ENCODE measurements at regions not wholly inside any gene's neighbourhood (a gene's known extent, or its start where the extent isn't known, plus 50 kb on each side); places are given as distances from the start of the nearest gene placed in this dataset.

GRCh38 chr18:3367491-3368091 is 82.4 kb upstream of the TGIF1 start:
- Mint-ChIP-seq H3K27ac (no peak overlapping the region), H3K9me3 (ENCODE audit: insufficient read depth) (no peaks in the 10 kb centered on the region), H3K27me3 (ENCODE audit: low read depth) (peaks cover 3% of the 10 kb centered on the region), H3K4me1 (ENCODE audit: low read depth) (no peaks in the 10 kb centered on the region), H3K4me3 (no peak overlapping the region), H3K36me3 (ENCODE audit: low read depth) (no peaks in the 10 kb centered on the region)
- ATAC-seq (no peak), DNase-seq (no peak)
- CTCF ChIA-PET: no interaction called here
- POLR2A ChIA-PET: no interaction called here

DNA sequence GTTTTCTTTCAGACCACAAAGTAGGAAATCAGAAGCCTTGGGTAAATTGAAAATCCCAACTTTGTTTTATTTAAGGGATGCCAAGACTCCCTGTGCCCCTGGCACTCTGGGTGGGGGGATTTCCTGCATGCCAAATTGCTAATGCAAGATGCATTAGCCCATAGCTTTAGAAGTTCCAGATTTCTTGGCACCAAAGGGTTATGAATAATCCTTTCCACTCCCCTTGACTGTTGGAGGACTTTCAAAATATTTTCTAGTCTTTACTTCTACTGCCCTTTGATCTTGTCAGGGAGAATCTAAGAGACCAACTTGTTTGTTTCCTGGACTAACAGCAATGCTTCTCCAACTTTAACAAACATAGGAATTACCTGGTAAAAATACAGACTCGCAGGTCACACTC is 81.8 kb upstream of the TGIF1 start:
- Mint-ChIP-seq H3K4me1 (ENCODE audit: low read depth) (no peaks in the 10 kb centered on the region), H3K27me3 (ENCODE audit: low read depth) (peaks cover 3% of the 10 kb centered on the region), H3K36me3 (ENCODE audit: low read depth) (no peaks in the 10 kb centered on the region), H3K9me3 (ENCODE audit: insufficient read depth) (no peaks in the 10 kb centered on the region), H3K27ac (no peak overlapping the region), H3K4me3 (no peak overlapping the region)
- no peak for ATAC-seq
- DNase-seq: no peak
- CTCF ChIA-PET: no interaction called here
- POLR2A ChIA-PET: no interaction called here

DNA sequence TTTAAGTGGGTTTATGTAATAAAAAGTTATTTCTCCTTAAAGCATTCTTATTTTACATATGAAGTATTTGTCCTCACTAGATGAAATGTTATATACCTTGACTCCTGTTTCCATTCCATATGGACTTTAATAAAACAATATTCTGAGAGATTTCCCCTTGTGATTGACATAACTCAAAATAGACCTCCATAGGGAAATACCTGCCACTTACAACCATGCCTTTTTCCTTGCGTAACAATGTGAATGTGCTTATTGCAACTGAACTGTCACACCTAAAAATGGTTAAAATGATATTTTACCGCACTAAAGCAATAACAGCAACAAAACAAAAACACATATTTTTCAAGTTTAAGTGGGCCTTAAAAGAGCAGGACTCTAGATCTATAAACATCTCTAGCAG is 70.3 kb upstream of the TGIF1 start:
- no peaks in the 10 kb centered on the region for H3K36me3 Mint-ChIP-seq (ENCODE audit: low read depth)
- no peaks in the 10 kb centered on the region for H3K4me1 Mint-ChIP-seq (ENCODE audit: low read depth)
- ChIA-PET POLR2A (no interaction called here), CTCF (interaction anchor here (0.7 kb wide), 1 partner anchor 206 kb away, joined by 3 read pairs; no protein-coding TSS in a partner anchor)
- DNase-seq (no peak), ATAC-seq (no peak)
- H3K4me3 Mint-ChIP-seq: no peak overlapping the region
- H3K9me3 Mint-ChIP-seq (ENCODE audit: insufficient read depth): no peaks in the 10 kb centered on the region
- no peak overlapping the region for H3K27ac Mint-ChIP-seq
- peaks cover 3% of the 10 kb centered on the region for H3K27me3 Mint-ChIP-seq (ENCODE audit: low read depth)

DNA sequence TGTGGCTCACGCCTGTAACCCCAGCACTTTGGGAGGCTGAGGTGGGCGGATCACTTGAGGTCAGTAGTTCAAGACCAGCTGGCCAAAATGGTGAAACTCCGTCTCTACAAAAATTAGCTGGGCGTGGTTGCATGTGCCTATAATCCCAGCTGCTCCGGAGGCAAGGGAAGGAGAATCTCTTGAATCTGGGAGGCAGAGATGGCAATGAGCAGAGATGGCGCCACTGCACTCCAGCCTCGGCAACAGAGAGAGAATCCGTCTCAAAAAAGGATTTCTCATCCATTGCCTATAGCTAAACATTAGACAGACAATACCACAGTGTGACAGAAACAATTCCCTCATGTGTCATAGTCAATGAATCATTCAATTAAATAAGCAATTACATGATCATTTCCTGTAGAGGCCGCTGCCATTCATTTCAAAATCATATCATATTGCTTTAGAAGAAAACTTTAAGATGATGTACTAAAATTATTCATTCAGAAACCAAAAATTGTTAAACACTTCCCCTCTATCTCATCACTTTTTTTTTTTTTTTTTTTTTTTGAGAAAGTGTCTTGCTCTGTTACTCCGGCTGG is 69.5 kb upstream of the TGIF1 start:
- H3K9me3 Mint-ChIP-seq (ENCODE audit: insufficient read depth): no peaks in the 10 kb centered on the region
- no peak overlapping the region for H3K27ac Mint-ChIP-seq
- POLR2A ChIA-PET: no interaction called here
- no peaks in the 10 kb centered on the region for H3K36me3 Mint-ChIP-seq (ENCODE audit: low read depth)
- peaks cover 3% of the 10 kb centered on the region for H3K27me3 Mint-ChIP-seq (ENCODE audit: low read depth)
- DNase-seq (no peak), ATAC-seq (no peak)
- H3K4me1 Mint-ChIP-seq (ENCODE audit: low read depth): no peaks in the 10 kb centered on the region
- H3K4me3 Mint-ChIP-seq: no peak overlapping the region
- CTCF ChIA-PET: interaction anchor here (0.7 to 1.3 kb wide), 2 partner anchors 42 to 205 kb away, joined by 3 read pairs; no protein-coding TSS in a partner anchor

GRCh38 chr18:3383381-3383915 is 66.5 kb upstream of the TGIF1 start:
- ATAC-seq: no peak
- Mint-ChIP-seq H3K27me3 (ENCODE audit: low read depth) (peaks cover 3% of the 10 kb centered on the region), H3K36me3 (ENCODE audit: low read depth) (no peaks in the 10 kb centered on the region), H3K9me3 (ENCODE audit: insufficient read depth) (no peaks in the 10 kb centered on the region), H3K4me3 (no peak overlapping the region), H3K4me1 (ENCODE audit: low read depth) (no peaks in the 10 kb centered on the region), H3K27ac (no peak overlapping the region)
- POLR2A ChIA-PET: no interaction called here
- DNase-seq: no peak
- CTCF ChIA-PET: interaction anchor here (1.8 kb wide), 1 partner anchor 282 kb away, joined by 4 read pairs; no protein-coding TSS in a partner anchor

DNA sequence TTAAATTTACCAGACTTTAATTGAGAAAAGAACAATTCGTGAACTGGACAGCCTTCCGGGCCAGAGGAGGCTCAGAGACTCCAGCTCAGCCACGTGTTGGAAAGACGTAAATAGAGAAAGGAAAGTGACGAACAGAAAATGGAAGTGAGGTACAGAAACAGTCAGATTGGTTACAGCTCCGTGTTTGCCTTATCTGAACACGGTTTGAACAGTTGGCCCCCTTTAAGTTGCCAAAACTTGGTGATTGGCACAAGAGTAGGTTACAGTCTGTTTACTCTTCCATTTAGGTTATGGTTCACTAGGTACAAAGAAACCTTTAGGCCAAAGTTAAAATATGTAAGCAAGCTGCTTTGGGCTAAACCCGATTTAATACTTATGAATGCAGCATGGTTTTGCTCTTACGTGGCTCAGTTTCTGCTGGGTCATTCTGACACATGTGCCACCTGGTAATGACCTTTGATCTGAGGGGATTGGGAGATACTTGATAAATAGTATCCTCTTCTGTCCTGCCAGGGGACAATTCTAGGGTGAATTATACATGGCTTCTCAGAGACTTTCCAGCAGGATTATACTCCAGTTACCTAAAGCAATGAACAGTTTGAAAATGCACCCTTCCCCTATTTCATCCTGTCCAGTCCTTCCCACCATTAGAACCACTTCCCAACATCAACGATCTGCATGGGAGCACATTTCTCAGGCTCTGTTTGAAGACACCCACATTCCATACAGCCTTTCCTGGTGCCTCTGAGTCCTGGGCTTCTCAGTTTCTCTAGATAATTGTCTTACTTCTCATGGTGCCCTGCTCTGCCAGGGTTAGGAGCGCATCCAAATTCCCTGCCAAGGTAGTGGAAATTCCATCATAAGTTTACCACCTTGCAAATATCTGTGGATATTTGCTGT is 65.1 kb upstream of the TGIF1 start:
- ChIA-PET POLR2A (no interaction called here), CTCF (interaction anchor here (0.8 to 1.8 kb wide), 2 partner anchors 144 to 281 kb away, joined by 3 to 4 read pairs; no protein-coding TSS in a partner anchor)
- Mint-ChIP-seq H3K36me3 (ENCODE audit: low read depth) (no peaks in the 10 kb centered on the region), H3K4me1 (ENCODE audit: low read depth) (no peaks in the 10 kb centered on the region), H3K27ac (no peak overlapping the region), H3K9me3 (ENCODE audit: insufficient read depth) (no peaks in the 10 kb centered on the region), H3K27me3 (ENCODE audit: low read depth) (peaks cover 3% of the 10 kb centered on the region), H3K4me3 (no peak overlapping the region)
- no peak for DNase-seq
- no peak for ATAC-seq

DNA sequence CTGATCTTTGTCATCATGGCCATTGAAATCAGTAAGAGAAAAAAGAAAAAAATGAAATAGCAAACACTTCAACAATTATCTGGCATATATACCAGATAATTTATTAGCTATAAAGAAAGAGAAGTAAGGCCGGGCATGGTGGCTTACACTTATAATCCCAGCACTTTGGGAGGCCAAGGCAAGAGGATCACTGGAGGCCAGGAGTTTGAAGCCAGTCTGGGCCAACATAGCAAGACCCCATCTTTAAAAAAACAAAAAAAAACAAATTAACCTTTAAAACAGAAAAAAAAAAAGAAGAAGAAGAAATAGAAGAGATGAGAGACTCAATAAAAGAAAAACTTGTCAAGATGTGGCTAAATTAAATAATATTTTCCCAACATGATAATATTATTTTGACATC is 61.6 kb upstream of the TGIF1 start:
- H3K27me3 Mint-ChIP-seq (ENCODE audit: low read depth): no peaks in the 10 kb centered on the region
- DNase-seq: no peak
- H3K4me1 Mint-ChIP-seq (ENCODE audit: low read depth): no peaks in the 10 kb centered on the region
- CTCF ChIA-PET: interaction anchor here (1.4 kb wide), 1 partner anchor 66 kb away, joined by 3 read pairs; no protein-coding TSS in a partner anchor
- no peak for ATAC-seq
- H3K27ac Mint-ChIP-seq: no peak overlapping the region
- POLR2A ChIA-PET: no interaction called here
- H3K9me3 Mint-ChIP-seq (ENCODE audit: insufficient read depth): peaks cover 4% of the 10 kb centered on the region
- H3K36me3 Mint-ChIP-seq (ENCODE audit: low read depth): no peaks in the 10 kb centered on the region
- no peak overlapping the region for H3K4me3 Mint-ChIP-seq

DNA sequence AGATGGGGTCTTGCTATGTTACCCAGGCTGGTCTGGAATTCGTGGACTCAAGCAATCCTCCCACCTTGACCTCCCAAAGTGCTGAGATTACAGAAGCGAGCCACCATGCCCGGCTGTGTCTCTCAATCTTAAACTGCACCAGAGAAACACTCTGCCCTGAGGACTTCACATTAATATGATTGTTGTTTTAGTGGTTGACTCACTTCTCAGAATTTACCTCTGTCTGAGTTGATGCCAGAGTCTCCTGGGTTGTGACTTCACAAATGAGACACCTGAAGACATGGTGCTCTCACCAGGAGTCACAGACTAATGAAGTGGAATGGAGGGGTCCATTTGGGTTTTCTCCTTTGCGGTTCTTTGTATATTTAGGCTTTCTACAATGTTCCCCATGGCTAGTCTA is 61.0 kb upstream of the TGIF1 start:
- ChIA-PET CTCF (interaction anchor here (1.4 kb wide), 1 partner anchor 66 kb away, joined by 3 read pairs; no protein-coding TSS in a partner anchor), POLR2A (no interaction called here)
- no peaks in the 10 kb centered on the region for H3K36me3 Mint-ChIP-seq (ENCODE audit: low read depth)
- H3K27me3 Mint-ChIP-seq (ENCODE audit: low read depth): no peaks in the 10 kb centered on the region
- H3K4me1 Mint-ChIP-seq (ENCODE audit: low read depth): no peaks in the 10 kb centered on the region
- no peak overlapping the region for H3K27ac Mint-ChIP-seq
- ATAC-seq (no peak), DNase-seq (no peak)
- peaks cover 8% of the 10 kb centered on the region for H3K9me3 Mint-ChIP-seq (ENCODE audit: insufficient read depth)
- no peak overlapping the region for H3K4me3 Mint-ChIP-seq

GRCh38 chr18:3389977-3390376 is 60.0 kb upstream of the TGIF1 start:
- ATAC-seq: no peak
- H3K36me3 Mint-ChIP-seq (ENCODE audit: low read depth): no peaks in the 10 kb centered on the region

GRCh38 chr18:3391704-3392466 is 58.1 kb upstream of the TGIF1 start:
- H3K9me3 Mint-ChIP-seq (ENCODE audit: insufficient read depth): peaks cover 17% of the 10 kb centered on the region
- no peaks in the 10 kb centered on the region for H3K36me3 Mint-ChIP-seq (ENCODE audit: low read depth)
- POLR2A ChIA-PET: no interaction called here
- H3K27ac Mint-ChIP-seq: no peak overlapping the region
- no peaks in the 10 kb centered on the region for H3K27me3 Mint-ChIP-seq (ENCODE audit: low read depth)
- H3K4me3 Mint-ChIP-seq: no peak overlapping the region
- CTCF ChIA-PET: no interaction called here
- no peak for ATAC-seq
- no peak for DNase-seq
- no peaks in the 10 kb centered on the region for H3K4me1 Mint-ChIP-seq (ENCODE audit: low read depth)

More at GRCh38 chr18:3389977-3390376, 60.0 kb upstream of the TGIF1 start:
- ChIA-PET POLR2A (interaction anchor here (0.6 kb wide), 1 partner anchor 34 kb away, joined by 4 read pairs; no protein-coding TSS in a partner anchor), CTCF (interaction anchor here (1.2 kb wide), 1 partner anchor 65 kb away, joined by 3 read pairs; no protein-coding TSS in a partner anchor)
- H3K4me3 Mint-ChIP-seq: no peak overlapping the region
- no peaks in the 10 kb centered on the region for H3K27me3 Mint-ChIP-seq (ENCODE audit: low read depth)
- H3K27ac Mint-ChIP-seq: no peak overlapping the region
- DNase-seq: no peak
- H3K4me1 Mint-ChIP-seq (ENCODE audit: low read depth): no peaks in the 10 kb centered on the region
- peaks cover 16% of the 10 kb centered on the region for H3K9me3 Mint-ChIP-seq (ENCODE audit: insufficient read depth)

DNA sequence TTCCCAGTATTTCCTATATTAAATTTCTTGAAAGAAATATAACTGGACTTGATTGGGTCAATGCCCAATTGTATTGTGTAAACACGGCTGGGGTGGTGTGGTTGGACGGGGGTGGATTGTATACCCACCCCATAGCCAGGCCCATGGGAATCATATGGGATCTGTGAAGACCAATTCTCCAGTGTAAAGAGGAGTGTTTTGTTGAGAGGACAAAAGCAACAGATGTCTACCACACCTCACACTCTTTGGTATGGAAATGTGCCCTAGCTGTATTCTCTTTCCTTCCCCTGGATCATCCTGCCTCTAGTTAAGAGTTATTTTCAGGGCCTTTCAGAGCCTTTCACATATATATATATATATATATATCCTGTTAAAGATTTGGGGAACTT is 57.5 kb upstream of the TGIF1 start:
- H3K4me3 Mint-ChIP-seq: no peak overlapping the region
- no peak for DNase-seq
- ChIA-PET POLR2A (no interaction called here), CTCF (no interaction called here)
- H3K36me3 Mint-ChIP-seq (ENCODE audit: low read depth): no peaks in the 10 kb centered on the region
- ATAC-seq: no peak
- no peaks in the 10 kb centered on the region for H3K4me1 Mint-ChIP-seq (ENCODE audit: low read depth)
- no peaks in the 10 kb centered on the region for H3K27me3 Mint-ChIP-seq (ENCODE audit: low read depth)
- peaks cover 17% of the 10 kb centered on the region for H3K9me3 Mint-ChIP-seq (ENCODE audit: insufficient read depth)
- H3K27ac Mint-ChIP-seq: no peak overlapping the region
